Immature natural killer cell (primary cell): ENCODE measurements at regions not wholly inside any gene's neighbourhood (a gene's known extent, or its start where the extent isn't known, plus 50 kb on each side); places are given as distances from the start of the nearest gene placed in this dataset.

Source experiments
- DNase-seq, 3 donors: peaks; one replicate each; pipeline ENCODE4 v3.0.0; 2022; ENCODE audit warnings: mixed read lengths in 1 of 3
- H3K27ac Mint-ChIP-seq, 6 donors: one replicate each; pipeline ENCODE4 v1.8.0; 2020; ENCODE audit warnings: mixed read lengths in 6 of 6, mild to moderate bottlenecking in 5 of 6, inconsistent platforms in 4 of 6, moderate library complexity in 3 of 6
- H3K27me3 Mint-ChIP-seq, 3 donors: one replicate each; pipeline ENCODE4 v1.8.0; 2020 to 2021; ENCODE audit warnings: low read depth in 3 of 3, mild to moderate bottlenecking in 3 of 3, mixed read lengths in 3 of 3, moderate library complexity in 3 of 3, inconsistent platforms in 1 of 3
- H3K36me3 Mint-ChIP-seq, 3 donors: one replicate each; pipeline ENCODE4 v1.8.0; 2020; ENCODE audit warnings: mixed read lengths in 3 of 3, inconsistent platforms in 2 of 3, mild to moderate bottlenecking in 2 of 3
- H3K4me1 Mint-ChIP-seq, 2 donors: one replicate each; pipeline ENCODE4 v1.8.0; 2020; ENCODE audit warnings: inconsistent platforms in 2 of 2, mild to moderate bottlenecking in 2 of 2, mixed read lengths in 2 of 2, moderate library complexity in 1 of 2
- H3K4me3 Mint-ChIP-seq, 5 donors: one replicate each; pipeline ENCODE4 v1.8.0; 2020; ENCODE audit warnings: mild to moderate bottlenecking in 5 of 5, mixed read lengths in 5 of 5, inconsistent platforms in 3 of 5, moderate library complexity in 3 of 5
- H3K9me3 Mint-ChIP-seq, 6 donors: one replicate each; pipeline ENCODE4 v1.8.0; 2020; ENCODE audit warnings: mild to moderate bottlenecking in 6 of 6, mixed read lengths in 6 of 6, inconsistent platforms in 4 of 6, moderate library complexity in 3 of 6

DNA sequence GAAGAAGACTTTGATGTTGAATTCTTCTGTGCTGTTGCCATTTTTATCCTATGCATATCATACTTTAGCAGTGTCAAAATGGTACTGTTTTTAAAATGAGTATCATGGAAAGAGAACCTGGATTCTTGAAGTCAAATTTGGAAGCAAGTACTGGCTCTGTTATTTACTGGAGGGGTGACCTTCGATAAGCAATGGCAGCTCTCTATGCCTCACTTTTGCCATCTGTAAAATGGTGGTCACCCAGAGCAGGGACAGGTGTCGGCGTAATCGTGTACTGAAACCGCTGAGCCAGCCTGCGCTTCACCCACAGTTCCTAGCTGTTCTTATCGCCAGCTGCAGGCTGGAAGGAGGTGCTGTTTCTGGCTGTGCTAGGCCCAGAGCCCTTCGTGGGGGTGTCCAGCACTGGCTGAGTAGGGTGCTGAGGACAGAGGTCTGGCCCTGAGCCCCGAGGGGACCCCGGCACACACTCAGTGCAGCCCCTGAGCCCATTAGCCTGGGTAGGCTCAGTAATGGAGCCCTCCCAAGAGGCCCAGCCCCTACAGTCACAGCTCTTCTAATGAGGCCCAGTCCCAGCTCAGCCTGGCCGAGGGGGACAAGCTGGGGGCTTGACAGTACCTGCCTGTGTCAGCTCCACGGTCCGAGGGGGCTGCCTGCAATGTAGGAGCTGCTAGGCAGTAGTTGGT is 183.5 kb downstream of the PHETA1 start:
- Mint-ChIP-seq H3K4me3 (no peak overlapping the region), H3K27me3 (peaks cover 5 to 13% (median 5%) of the 10 kb centered on the region in 3 donors), H3K36me3 (no peaks in the 10 kb centered on the region), H3K4me1 (no peaks in the 10 kb centered on the region), H3K9me3 (peaks cover 0 to 3% (median 0%) of the 10 kb centered on the region in 6 donors), H3K27ac (no peak overlapping the region)
- no peak for DNase-seq

DNA sequence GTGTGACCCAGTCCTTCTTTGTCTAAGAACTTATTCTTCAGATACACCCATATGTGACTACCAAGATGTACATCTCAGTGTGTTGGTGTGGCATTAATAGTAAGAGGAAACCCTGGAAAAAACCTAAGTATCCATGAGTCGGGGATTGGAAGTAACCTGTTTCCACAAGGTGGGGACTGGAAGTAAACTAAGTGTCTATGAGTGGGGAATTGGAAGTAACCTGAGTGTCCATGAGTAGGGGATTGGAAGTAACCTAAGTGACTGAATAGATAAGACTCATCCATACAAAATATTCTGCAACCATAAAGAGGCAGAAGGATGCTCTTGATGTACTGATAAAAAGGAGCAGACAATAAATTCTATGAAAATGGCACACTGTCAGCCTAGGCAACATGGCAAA is 184.7 kb downstream of the PHETA1 start:
- no peaks in the 10 kb centered on the region for H3K36me3 Mint-ChIP-seq
- H3K27ac Mint-ChIP-seq = no peak overlapping the region
- H3K27me3 Mint-ChIP-seq = peaks cover 7 to 9% (median 8%) of the 10 kb centered on the region in 3 donors
- peaks cover 0 to 3% (median 0%) of the 10 kb centered on the region in 6 donors for H3K9me3 Mint-ChIP-seq
- no peak for DNase-seq
- H3K4me3 Mint-ChIP-seq = no peak overlapping the region
- no peaks in the 10 kb centered on the region for H3K4me1 Mint-ChIP-seq

DNA sequence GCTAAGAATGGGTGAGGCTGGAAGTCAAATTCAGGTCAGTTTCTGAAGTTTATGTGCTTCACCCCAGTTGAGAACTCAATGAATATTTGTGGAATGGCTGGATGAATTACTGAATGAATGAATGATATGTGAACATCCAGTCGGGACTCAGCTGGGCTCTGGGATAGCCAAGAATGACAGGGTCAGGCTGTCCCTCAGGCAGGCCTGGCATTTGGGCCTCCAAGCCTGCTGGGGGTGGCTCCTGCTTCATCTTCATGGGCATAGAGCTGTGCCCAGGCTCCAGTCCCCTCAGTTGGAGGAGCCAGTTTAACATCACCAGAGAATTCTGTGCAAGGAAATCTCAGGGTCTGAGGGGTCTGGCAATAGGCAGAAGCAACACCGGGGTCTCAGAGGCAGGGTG is 185.8 kb downstream of the PHETA1 start:
- H3K27ac Mint-ChIP-seq = no peak overlapping the region
- H3K4me3 Mint-ChIP-seq = no peak overlapping the region
- H3K36me3 Mint-ChIP-seq = no peaks in the 10 kb centered on the region
- DNase-seq = no peak
- peaks cover 6 to 8% (median 7%) of the 10 kb centered on the region in 3 donors for H3K27me3 Mint-ChIP-seq
- no peaks in the 10 kb centered on the region for H3K9me3 Mint-ChIP-seq
- no peaks in the 10 kb centered on the region for H3K4me1 Mint-ChIP-seq

DNA sequence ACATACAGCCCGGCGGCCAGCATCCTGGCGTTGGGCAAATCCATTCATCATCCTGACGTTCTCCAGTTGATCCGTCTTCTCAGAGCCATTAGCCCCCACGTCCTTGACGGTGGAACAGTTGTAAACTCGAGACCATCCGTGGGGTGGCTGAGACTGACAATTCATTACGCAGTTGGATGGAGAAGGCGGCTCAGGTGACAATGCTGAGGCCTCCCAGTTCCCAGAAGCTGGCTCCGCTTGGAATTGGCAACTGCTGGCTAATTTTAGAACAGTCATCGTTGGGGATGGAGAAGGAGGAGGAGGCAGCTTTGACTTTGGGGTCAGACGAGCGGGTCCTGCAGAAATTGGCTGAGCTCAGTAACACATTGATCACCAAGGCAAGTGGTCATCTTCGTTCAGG is 186.5 kb downstream of the PHETA1 start:
- peaks cover 6 to 10% (median 8%) of the 10 kb centered on the region in 3 donors for H3K27me3 Mint-ChIP-seq
- H3K4me3 Mint-ChIP-seq = no peak overlapping the region
- no peaks in the 10 kb centered on the region for H3K4me1 Mint-ChIP-seq
- H3K27ac Mint-ChIP-seq = no peak overlapping the region
- DNase-seq = no peak
- no peaks in the 10 kb centered on the region for H3K9me3 Mint-ChIP-seq
- H3K36me3 Mint-ChIP-seq = no peaks in the 10 kb centered on the region

DNA sequence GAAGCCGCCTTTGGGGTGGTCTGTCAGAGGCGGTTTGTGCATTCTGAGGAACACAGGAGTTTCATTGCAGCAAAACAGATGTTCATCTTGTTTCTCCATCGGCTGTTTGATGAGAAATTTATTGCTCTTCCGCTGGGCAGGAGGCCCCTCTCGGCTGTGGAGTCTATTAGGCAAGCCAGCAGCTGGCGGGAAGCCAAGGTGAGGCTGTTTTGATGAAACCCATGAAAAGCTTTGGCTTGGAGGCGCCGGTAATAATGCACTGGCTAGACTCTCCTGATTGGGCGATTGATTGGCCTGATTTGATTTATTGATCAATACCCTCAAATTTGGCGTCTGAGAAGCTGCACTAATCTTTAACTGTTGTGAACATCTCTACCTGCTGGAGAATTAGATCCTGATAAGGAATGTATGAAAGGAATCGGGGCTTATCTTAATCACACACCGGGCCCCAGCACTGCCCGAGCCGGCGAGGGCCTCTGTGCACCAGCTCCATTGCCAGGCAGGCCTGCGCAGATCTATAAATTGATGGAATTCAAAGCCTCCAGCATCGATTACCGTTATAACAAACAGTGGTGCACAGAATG is 187.7 kb downstream of the PHETA1 start:
- H3K27me3 Mint-ChIP-seq = peaks cover 5 to 10% (median 7%) of the 10 kb centered on the region in 3 donors
- no peak overlapping the region for H3K27ac Mint-ChIP-seq
- H3K4me1 Mint-ChIP-seq = no peaks in the 10 kb centered on the region
- no peaks in the 10 kb centered on the region for H3K36me3 Mint-ChIP-seq
- H3K4me3 Mint-ChIP-seq = no peak overlapping the region
- no peak for DNase-seq
- H3K9me3 Mint-ChIP-seq = no peaks in the 10 kb centered on the region

DNA sequence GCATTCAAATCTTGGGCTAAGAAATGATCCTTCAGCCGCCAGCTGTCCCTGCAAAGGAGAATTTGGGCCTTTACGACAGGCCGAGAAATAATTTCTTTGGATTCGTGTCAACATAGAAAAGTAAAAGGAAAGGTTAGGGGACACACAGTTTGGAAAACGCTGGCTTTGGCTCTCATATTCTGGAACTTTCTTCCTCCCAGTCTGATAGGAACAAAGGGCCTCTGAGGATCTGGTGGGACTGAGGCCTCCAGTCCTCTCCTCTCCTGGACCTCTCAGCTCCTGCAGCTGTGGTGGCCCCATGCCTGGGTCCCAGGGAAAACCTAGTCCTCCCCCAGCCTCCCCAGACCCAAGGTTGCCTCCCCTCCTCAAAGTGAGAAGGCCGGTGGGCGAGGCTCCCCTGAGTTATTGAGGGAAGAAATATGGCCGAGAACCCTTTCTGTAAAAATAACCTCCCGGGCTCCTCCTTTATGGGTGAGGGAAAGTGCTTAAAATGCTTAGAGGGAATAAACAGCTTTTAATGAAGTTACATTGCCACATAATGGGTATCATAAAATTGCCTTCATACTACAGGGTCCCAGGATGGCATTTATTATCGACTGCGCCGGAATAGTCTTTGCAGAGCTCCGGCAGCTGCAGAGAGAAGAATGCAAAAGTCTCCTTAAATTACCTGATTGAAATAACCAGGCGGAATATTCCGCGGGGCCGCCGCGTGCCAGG is 188.3 kb downstream of the PHETA1 start:
- Mint-ChIP-seq H3K9me3 (no peaks in the 10 kb centered on the region), H3K4me1 (no peaks in the 10 kb centered on the region), H3K4me3 (no peak overlapping the region), H3K27me3 (peaks cover 5 to 10% (median 7%) of the 10 kb centered on the region in 3 donors), H3K36me3 (no peaks in the 10 kb centered on the region), H3K27ac (no peak overlapping the region)
- no peak for DNase-seq

DNA sequence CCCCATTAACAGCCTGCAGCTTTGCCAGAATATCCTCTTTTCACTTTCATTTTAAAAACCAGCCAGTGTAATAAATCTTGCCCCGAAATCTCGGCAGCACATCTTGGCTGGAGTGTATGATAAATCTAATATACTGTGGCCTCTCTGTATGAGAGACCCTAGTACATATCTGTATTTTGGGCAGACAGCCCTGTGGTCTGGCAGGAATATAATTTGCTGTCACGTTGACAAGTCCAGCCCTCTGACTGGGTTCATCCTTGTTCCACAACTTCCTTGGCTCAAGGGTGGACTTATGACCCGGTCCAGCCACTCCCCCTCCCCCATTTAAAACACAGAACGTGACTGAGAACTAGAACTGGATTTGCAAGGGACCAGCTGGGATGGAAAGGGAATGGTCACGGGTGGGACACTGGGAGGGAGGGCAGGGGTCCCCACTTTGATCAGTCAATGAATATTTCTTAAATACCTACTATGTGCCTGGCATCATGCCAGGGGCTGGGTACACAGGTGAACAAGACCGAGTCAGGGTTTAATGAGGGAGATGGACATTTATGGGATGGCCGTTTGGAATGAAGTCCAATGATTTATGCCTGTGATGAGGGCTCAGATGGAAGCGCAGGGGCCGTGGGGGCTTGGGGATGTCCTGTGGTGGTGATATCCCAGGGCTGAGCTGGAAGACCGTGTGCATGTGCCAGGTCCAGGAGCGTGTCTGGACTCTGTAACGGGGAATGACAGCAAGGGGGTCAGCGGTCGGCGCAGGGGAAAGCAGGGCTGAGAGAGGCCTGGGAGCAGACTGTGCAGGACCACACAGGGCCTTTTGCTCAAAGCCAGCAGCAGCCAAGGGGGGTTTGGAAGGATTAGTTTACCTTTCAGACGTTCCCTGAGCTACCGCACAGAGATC is 190.5 kb downstream of the PHETA1 start:
- Mint-ChIP-seq H3K4me1 (no peaks in the 10 kb centered on the region), H3K9me3 (no peaks in the 10 kb centered on the region), H3K4me3 (no peak overlapping the region), H3K27ac (no peak overlapping the region), H3K27me3 (peaks cover 5 to 12% (median 5%) of the 10 kb centered on the region in 3 donors), H3K36me3 (no peaks in the 10 kb centered on the region)
- no peak for DNase-seq

DNA sequence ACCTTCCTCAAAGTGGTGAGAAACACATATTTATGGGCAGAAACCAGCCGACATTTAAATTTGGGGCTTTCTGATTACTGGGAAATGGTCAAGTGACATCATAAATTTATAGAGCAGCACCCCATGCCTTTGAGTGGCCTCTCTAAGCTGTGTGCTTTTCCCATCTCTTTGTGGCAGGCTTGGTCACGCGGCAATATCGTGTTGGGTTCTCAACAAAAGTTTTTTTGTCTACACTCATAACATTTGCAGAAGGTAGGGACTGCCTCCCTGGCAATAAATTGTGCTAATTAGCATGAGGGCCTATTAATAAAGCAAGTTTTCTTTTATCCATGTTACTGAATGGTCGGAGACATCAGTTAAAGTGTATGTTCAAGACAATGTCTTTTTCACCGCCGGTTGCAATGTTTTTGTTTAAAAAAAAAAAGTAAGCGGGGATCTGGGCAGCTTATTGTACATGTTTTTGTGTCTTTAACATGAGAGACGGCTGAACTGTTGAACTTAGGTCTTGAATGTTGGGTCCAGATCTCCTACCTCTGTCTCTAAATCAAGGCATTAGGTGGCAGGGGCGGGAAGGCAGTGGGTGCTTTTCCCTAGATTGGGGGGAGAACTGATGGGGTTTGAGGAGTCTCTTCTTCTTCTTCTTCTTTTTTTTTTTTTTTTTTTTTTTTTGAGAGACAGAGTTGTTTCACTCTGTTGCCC is 193.3 kb downstream of the PHETA1 start:
- no peak for DNase-seq
- H3K36me3 Mint-ChIP-seq = no peaks in the 10 kb centered on the region
- no peaks in the 10 kb centered on the region for H3K9me3 Mint-ChIP-seq
- no peak overlapping the region for H3K27ac Mint-ChIP-seq
- peaks cover 5 to 11% (median 6%) of the 10 kb centered on the region in 3 donors for H3K27me3 Mint-ChIP-seq
- no peak overlapping the region for H3K4me3 Mint-ChIP-seq
- H3K4me1 Mint-ChIP-seq = no peaks in the 10 kb centered on the region

DNA sequence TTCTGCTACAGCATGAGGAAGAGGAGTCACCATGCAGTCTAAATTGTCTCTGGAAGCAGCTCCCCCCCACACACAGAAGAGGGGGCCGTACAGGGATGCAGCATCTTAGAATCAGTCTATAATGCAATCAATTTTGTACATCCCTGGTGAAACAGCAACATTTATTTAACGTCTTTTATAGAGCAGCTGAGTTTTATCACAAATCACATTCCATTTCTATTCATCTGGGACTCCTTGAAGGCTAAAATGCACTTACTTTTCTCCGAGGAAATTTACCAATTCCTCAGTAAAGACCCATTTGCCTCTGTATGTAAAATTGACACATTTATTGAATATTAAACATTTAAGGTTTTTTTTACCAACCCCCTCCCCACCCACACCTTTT is 193.9 kb downstream of the PHETA1 start:
- H3K9me3 Mint-ChIP-seq = no peaks in the 10 kb centered on the region
- DNase-seq = no peak
- no peak overlapping the region for H3K27ac Mint-ChIP-seq
- no peaks in the 10 kb centered on the region for H3K4me1 Mint-ChIP-seq
- no peaks in the 10 kb centered on the region for H3K36me3 Mint-ChIP-seq
- H3K27me3 Mint-ChIP-seq = peaks cover 1 to 10% (median 5%) of the 10 kb centered on the region in 3 donors
- H3K4me3 Mint-ChIP-seq = no peak overlapping the region

DNA sequence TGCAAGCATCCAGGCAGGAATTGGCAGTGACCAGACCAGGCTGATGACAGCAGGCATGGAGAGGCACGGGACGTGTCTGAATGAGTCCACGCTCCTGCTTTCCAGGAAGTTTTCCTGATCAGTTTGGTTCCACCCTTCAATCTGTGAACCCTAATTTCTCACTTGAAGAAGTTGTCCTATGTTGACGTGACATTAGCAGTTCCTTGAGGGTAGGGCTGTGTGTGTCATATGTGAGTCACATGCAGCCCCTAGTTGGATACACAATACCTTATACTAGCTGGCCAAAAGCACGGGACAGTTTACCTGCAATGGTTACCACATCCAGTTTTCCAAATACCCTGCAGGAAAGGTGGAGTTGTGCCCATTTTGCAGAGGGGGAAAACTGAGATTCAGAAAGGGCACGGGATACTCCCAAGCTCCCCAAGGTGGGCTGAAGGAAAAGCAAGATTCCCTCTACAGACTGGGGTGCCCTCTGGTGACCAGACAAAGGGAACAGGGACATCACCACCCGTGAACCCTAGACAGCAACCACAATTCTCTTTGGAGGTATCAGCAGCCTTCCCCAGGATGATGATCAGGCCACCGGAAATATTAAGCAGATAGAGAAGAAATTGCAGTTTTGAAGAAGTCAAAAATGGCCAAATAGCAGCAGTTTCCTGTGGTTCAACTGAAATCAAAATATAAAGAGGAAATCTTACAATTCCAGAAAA is 194.5 kb downstream of the PHETA1 start:
- no peaks in the 10 kb centered on the region for H3K9me3 Mint-ChIP-seq
- no peak overlapping the region for H3K4me3 Mint-ChIP-seq
- H3K27me3 Mint-ChIP-seq = peaks cover 1 to 14% (median 8%) of the 10 kb centered on the region in 3 donors
- no peaks in the 10 kb centered on the region for H3K36me3 Mint-ChIP-seq
- no peak overlapping the region for H3K27ac Mint-ChIP-seq
- no peaks in the 10 kb centered on the region for H3K4me1 Mint-ChIP-seq
- DNase-seq = no peak

DNA sequence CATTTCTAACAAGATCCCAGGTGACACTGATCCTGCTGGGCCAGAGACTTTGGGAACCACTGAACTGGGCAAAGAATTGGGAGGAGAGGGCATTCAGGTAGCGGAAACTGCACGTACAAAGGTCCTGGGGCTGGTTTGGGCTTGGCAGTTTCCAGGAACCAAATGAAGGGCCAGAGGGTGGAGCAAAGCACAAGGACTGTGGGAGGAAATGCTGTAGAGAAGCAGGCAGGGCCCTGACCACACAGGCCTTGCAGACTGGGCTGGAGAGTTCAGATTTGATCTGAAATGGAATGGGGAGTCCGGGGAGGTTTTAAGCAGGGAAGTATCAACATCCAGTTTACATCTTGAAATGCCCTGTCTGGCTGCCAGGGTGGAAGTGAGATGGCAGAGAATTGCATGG is 195.1 kb downstream of the PHETA1 start:
- Mint-ChIP-seq H3K27ac (no peak overlapping the region), H3K27me3 (peaks cover 1 to 14% (median 8%) of the 10 kb centered on the region in 3 donors), H3K4me3 (no peak overlapping the region), H3K4me1 (no peaks in the 10 kb centered on the region), H3K36me3 (no peaks in the 10 kb centered on the region), H3K9me3 (no peaks in the 10 kb centered on the region)
- no peak for DNase-seq

DNA sequence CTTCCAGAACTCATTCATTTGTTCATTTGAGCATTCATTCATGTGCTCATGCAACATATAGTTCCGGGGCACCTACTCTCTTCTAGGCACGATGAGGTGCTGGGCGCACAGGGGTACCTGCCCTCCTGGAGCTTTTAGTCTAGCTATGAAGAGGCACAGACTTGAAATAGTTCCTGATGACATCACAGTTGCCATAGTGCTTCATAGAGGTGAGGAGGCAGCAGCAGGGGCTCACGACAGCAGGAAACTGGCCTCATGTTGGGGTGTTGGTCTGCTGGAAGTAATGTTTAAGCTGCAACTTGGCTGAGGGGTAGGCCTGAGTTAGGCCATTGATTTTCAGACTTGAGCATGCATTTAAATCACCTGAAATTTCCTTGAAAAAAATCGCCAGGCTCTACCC is 195.5 kb downstream of the PHETA1 start:
- H3K27me3 Mint-ChIP-seq = peaks cover 1 to 14% (median 10%) of the 10 kb centered on the region in 3 donors
- H3K36me3 Mint-ChIP-seq = no peaks in the 10 kb centered on the region
- H3K4me1 Mint-ChIP-seq = no peaks in the 10 kb centered on the region
- no peak overlapping the region for H3K27ac Mint-ChIP-seq
- H3K9me3 Mint-ChIP-seq = no peaks in the 10 kb centered on the region
- no peak overlapping the region for H3K4me3 Mint-ChIP-seq
- DNase-seq = no peak

DNA sequence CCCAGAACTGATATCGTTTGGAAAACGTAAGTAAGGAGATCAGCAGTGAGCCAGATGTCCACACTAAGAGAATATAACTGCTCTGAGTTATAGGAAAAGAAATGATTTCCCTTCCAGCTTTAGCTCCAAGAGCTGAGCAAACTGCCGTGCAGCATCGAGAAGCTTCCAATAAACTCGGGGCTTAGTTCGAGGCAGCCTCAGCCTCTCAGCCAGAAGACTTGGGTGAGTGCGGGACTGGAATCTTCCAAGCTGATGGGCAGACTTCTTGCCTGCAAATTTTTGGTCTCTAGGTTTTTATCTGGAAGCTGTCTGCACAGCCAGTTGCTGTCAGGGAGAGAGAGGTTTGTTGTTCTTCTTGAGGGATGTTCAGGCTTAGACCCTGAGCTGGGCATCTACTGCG is 196.1 kb downstream of the PHETA1 start:
- H3K4me3 Mint-ChIP-seq = no peak overlapping the region
- H3K9me3 Mint-ChIP-seq = no peaks in the 10 kb centered on the region
- peaks cover 1 to 13% (median 10%) of the 10 kb centered on the region in 3 donors for H3K27me3 Mint-ChIP-seq
- no peak overlapping the region for H3K27ac Mint-ChIP-seq
- no peak for DNase-seq
- no peaks in the 10 kb centered on the region for H3K4me1 Mint-ChIP-seq
- H3K36me3 Mint-ChIP-seq = no peaks in the 10 kb centered on the region
